OCI-LY1 (cell line): ENCODE measurements at regions not wholly inside any gene's neighbourhood (a gene's known extent, or its start where the extent isn't known, plus 50 kb on each side); places are given as distances from the start of the nearest gene placed in this dataset.

Experiments
- CTCF ChIP-seq: fragments of 200-600 bp; sonication (generic), shearing (Covaris generic); IDR thresholded peaks from 2 replicates; pipeline ENCODE4 v1.5.1; 2017; ENCODE audit warnings: mild to moderate bottlenecking, antibody characterized with exemption, low read length, moderate library complexity, mixed read lengths
- EZH2 ChIP-seq: fragments of 200-600 bp; sonication (generic), shearing (Covaris generic); IDR thresholded peaks from 2 replicates; pipeline ENCODE4 v1.8.0; 2017; ENCODE audit warnings: borderline replicate concordance, mixed run types, mild to moderate bottlenecking, antibody characterized with exemption, low read length, moderate library complexity, mixed read lengths

DNA sequence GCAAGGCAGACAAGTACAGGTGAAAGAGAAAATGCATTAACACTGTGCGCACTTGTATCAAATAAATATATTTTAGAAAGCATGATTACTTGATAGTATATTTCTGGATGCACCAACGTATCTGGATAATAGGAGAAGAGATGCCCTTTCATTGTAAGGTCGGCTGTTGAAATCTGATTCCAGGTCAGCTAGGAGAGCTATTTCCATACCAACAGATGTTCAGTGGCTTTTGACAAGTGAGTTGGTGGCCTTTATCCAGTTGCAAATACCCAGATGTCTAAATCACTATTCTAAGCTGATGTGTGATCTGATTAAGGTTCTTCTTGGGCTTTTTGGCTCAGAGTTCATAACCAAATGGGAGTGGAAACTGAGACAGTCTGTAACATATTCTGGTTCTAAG is 128.2 kb upstream of the TBCA start:
- TF ChIP-seq CTCF (no peak), EZH2 (no peak)
